HG02610 (cell line): ENCODE measurements at regions not wholly inside any gene's neighbourhood (a gene's known extent, or its start where the extent isn't known, plus 50 kb on each side); places are given as distances from the start of the nearest gene placed in this dataset.

Experiments used
- ATAC-seq: cut with Tn5 transposase; IDR thresholded peaks from one replicate; pipeline ENCODE4 v1.9.1; 2021; ENCODE audit warnings: mild to moderate bottlenecking, moderate library complexity; ENCODE audit not compliant: unreplicated experiment

DNA sequence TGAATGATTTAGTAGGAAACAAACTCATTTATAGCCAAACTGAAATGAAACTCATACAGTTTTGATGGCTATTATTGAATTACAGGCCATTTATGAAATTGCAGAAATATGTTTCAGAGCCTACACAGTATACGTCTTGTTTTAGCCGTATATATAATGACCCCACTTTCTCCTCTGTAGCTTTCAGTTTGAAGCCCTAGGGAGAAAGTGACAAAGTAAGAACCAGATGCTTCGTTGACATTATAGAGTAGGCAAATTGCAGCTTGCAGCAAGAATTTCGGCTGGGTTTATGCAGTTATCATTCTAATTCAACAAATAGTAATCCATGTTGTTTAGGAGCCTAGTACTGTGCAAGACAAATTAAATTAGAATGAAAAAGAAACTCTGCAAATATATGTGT is 836.3 kb upstream of the ADGRL4 start:
- no peak for ATAC-seq

DNA sequence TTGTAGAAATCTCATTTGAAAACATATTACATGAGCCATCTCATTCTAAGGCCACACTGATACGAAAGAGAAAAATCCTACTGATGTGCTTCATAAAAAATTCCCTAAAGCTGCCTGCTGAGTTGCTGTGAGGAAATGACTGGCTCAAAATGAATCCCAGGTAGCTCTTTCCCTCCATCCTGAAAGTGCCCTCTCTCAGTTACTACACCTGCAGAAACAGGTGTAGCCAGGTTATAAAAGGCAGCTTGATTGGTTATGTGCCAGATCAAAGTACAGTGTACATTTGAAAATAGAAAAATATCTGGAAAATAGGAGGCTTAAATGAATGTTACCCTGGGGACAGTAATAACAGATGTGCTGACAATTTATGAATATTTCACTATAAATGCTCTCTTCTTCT is 833.4 kb upstream of the ADGRL4 start:
- no peak for ATAC-seq

DNA sequence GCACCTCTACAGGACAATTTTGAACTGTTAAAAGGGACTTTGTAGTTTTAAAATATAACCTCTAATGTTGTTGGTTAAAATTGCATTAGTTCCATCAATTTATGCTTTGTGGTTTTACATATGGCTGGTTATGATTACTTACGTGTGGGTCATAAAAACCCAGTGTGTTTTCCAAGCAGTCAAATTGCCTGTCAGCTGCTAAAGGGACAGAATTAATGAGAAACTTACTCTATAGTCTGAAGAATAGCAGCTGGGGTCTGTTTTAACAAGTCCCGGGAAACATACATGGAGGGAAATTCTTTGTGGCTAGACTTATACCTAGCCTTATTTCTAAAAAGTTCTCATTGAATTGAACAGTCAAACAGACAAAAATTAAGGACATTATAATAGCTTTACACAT is 820.9 kb upstream of the ADGRL4 start:
- ATAC-seq = no peak

- no peak for ATAC-seq
Observed at GRCh38 chr1:79825551-79825950, 819.0 kb upstream of the ADGRL4 start.

GRCh38 chr1:79822053-79822452 is 815.5 kb upstream of the ADGRL4 start:
- ATAC-seq = no peak

DNA sequence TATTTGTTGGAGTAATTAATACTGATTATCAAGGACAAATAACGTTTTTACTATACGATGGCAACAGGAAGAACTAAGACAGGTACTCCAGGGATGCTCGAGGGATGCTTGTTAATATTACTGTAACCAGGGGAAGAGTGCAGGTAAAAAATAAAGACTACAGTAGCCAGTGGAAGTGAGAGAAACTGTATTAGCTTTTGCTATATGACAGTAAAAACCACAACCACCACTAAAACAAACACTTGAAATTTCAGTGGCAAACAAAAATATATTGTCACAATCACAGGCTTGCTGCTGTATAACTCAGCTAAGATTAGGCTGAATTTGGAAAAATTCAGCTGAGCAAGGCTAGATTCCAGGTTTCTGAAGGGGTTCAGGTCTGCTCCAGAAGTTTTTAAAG is 812.6 kb upstream of the ADGRL4 start:
- ATAC-seq = no peak

GRCh38 chr1:79817031-79817560 is 810.6 kb upstream of the ADGRL4 start:
- ATAC-seq = no peak

DNA sequence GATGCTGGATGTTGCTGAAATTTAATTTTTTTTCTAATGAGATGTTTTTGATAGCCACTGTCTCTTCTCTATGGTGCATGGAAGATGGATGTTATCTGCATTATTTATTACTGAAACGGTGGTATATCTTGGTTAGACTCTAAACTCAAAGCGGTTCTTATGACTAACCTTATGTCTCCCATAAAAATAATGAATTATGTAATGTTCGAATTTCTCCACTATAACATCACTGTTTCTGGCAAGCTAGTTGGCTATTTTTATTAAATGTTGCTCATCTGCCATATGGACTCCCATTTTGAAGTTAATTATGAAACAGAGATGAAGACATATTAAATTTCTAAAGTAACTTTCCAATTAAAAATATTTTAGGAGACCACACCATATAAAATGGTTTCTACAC is 808.6 kb upstream of the ADGRL4 start:
- no peak for ATAC-seq

DNA sequence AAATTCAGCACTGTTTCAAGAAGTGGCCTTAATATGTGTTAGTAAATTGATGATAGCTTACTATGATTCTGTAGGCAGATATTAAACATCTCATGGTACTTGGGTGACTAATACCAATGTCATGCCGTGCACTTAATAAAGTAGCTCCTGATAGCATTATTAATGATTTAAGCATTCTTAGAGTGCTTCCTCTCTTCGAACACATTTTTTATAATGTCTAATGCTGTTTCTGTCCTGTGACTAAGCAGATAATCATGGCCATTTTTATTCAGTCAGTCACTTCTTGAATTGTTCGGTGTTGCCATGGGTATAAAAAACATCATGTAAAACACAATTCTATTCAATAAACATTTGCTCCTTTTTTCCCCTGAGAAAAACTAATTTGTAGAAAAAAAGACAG is 804.6 kb upstream of the ADGRL4 start:
- no peak for ATAC-seq

GRCh38 chr1:79808816-79809475 is 802.4 kb upstream of the ADGRL4 start:
- ATAC-seq = no peak

DNA sequence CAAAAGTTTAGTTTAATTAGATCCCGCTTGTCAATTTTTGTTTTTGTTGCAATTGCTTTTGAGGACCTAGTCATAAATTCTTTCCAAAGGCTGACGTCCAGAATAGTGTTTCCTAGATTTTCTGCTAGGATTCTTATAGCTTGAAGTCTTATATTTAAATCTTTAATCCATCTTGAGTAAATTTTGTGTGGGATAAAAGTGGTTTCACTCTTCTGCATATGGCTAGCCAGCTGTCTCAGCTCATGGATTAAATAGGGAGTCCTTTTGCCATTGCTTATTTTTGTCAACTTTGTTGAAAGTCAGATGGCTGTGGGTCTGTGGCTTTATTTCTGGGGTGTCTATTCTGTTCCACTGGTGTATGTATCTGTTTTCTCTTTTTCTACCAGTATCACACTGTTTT is 801.3 kb upstream of the ADGRL4 start:
- no peak for ATAC-seq

DNA sequence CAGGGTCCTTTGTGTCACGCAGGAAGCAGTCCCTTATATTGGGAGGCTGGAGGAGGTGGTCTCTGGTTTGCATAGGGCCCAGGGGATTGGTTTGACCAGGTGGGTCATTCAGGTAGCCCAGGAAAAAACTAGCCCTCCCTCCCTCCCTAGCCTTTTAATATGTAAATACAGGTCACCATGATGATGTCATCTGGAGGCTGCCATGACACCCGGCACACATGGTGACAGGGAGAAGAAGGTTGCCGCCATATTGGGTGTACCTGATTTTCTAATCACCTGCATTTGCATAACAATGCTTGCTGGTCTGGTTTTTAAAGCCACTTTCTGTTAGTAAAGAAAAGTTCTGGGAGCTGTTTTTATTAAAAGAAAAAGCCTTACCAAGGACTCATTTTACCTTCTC is 791.0 kb upstream of the ADGRL4 start:
- no peak for ATAC-seq

GRCh38 chr1:79796434-79796833 is 789.9 kb upstream of the ADGRL4 start:
- no peak for ATAC-seq

DNA sequence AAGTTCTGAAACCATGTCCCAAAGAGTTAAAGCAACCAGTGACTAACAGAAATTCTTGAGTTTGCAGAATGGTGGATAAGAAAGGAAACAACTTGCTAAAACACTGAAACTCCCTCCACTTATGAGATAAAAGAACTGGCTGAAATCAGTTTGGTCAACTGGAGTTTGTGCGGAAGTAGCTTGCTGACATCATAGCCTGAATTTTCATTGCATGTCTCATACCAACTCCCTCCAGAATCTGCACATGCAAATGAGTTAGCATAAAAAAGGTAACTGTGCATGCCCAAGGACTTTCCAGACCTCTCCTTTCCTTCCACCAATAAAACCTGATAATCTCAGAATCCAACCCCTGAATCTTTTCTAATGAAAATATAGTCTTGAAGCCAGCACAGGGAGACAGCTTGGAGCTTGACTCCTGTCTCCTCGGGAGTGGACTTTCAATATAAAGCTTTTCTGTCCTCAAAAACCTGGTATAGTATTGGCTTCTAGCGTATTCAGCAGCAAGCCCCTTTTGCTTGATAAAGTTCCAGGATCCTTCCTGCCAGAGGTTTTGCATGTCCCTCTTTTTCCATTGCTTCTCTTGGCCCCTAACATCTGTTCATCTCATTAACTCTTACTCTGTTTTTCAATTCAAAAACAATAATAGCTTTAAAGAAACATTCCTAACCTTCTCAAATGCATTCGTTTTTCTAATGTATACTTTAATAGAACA is 785.8 kb upstream of the ADGRL4 start:
- ATAC-seq = no peak

DNA sequence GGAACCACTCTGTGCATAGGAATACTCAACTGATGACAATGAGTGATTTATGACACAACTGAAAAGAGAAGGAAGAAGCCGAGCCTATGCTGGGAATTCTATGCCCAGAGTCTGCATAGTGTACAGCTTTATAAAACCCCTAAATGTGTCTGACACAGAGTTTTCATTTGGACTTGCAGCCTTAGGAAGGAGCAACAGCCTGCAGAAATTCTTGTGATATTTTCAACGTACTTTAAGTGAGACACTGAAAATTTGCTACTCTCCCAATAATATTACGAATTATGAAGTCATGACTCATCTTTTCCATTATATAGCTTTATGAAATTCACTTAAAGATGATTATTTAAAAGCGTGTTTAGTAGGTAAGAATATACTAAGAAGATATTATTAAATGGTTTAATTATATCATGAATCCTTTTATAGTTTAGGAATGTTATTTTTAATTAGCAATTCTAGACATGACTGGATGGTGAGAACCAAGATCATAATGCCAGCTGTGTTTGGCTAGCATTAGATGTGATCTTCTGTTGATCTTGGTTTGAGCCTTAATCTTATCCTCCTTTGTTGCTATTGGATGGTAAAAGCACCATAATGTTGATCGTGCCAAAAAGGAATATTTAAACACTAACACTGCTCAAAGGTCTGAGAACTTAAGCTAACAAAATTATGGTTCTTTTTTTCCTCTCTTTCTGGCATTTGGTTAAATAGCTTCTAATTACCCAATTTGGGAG is 785.1 kb upstream of the ADGRL4 start:
- ATAC-seq = no peak

DNA sequence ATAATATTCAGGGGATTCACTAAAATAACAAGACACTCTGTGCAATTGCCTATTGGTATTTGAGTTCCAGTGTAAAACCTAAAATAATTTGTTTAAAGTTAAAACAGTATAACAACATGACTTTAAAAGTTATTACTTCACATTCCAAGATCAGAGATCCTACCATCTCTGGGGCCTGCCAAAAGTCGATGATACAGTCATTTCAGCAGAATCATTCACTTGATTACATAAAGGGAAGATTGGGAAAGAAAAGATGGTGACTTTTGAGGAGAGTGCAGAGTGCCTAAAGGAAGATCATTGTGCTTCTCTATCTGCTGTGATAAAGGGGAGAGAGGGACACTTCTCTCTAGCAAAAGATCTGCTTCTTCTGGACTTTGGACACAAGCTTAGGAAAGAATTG is 784.4 kb upstream of the ADGRL4 start:
- no peak for ATAC-seq

GRCh38 chr1:79787631-79788030 is 781.1 kb upstream of the ADGRL4 start:
- no peak for ATAC-seq

DNA sequence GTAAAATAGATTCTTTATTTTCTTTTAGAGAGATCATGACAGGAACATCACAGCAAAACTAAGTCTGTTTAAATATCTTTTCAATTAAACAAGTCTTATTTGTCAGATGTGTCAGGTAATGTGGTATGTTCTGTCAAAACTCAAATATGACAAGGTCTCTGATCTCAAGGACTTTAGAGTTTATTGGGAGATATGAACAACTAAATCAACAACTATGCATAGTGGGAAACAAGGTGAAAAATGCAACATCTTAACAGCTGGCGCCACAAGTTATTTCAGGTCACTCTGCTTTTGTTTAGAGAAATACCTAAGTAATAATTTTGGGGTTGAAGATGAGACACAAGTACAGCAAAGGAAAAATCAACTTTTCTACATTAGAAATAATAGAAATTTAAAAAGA is 779.4 kb upstream of the ADGRL4 start:
- no peak for ATAC-seq

- ATAC-seq = no peak
Observed at GRCh38 chr1:79785561-79785960, 779.0 kb upstream of the ADGRL4 start.

DNA sequence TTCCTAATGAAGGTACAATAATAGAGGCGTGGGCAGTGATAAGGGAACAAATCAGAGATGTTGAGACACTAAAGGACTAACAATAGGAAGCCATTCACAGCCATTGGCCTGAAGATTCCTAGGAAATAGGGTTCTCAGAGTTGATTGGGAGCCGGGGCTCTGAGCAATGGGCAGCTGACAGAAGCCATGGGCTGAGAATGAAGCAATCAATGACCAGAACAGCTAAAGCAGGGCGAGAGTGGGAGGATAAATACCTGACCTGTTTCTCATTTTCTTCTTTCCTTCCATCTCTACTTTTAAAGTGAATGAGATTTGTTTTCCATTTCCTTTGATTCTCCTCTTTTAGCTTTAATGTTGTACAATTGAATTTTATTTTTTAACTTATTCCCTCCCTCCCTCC is 774.7 kb upstream of the ADGRL4 start:
- no peak for ATAC-seq

GRCh38 chr1:79777481-79778219 is 771.1 kb upstream of the ADGRL4 start:
- peak; percentile 98 for ATAC-seq
